NCI-H128 (cell line): ENCODE measurements at regions not wholly inside any gene's neighbourhood (a gene's known extent, or its start where the extent isn't known, plus 50 kb on each side); places are given as distances from the start of the nearest gene placed in this dataset.

Source experiments
- DNase-seq: peaks from one replicate; lab custom pipeline; 2025; ENCODE audit not compliant: unreplicated experiment; lab: John Stamatoyannopoulos, UW

DNA sequence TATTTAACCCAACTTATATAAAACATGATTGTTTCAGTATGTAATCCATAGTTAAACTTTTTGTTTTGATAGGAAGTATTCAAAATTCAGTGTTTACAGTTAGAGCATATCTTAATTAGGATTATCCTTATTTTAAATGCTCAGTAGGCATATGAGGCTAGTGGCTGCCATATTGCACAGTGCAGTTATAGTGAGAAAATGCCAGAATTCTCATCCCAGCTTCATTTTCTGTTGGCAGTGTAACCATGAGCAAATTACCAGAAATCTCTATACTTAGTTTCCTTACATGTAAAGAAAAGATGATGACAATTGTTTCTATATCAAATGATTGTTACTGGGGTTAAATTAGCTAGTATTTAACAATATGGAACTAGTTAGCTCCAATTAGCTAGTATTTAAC, 265.8 kb downstream of the ARAP2 start:
- DNase-seq, result no peak

DNA sequence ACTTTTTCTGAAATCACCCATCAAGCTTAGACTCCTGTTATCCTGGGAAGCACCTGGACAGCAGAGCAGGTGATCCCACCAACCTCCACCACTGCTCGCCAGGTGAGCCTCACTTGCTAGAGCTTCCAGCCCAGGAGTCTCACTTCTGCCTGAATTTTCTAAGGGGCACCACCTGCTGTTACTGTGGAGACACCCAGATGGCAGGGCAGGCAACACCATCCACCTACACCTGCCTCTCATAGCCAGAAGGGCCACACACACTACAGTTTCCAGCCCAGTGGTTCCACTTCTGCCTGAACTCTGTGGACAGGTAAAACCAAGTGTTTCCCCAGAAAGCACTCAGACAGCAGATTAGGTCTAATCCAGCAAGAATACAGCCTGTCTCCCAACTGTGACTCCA, 262.0 kb downstream of the ARAP2 start:
- no peak for DNase-seq

DNA sequence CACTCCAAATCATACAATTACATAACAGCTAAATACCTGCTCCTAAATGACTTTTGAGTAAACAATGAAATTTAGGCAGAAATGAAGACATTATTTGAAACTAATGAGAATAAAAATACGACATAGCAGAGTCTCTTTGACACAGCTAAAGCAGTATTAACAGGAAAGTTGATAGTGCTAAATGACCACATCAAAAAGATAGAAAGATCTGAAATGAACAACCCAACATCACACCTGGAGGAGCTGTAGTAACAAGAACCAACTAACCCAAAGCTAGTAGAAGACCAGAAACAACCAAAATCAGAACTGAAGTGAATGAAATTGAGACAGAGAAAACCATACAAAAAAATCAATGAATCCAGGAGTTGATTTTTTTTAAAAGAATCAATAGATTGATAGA, 257.8 kb downstream of the ARAP2 start:
- no peak for DNase-seq

DNA sequence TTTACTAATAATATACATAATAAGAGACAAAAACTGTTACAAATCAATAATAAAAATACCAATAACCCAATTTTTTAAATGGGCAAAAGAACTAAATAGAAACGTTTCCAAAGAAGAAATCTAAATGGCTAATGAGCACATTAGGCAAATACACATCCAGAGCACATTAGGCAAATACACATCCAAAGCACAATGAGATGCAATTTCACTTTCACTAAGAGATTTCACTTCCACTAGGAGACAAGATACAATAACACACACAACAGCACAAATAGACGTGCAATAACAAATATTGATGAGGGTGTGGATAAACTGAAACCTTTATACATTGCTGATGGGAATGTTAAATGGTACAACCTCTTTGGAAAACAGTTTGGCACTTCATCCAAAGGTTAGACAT, 250.7 kb downstream of the ARAP2 start:
- no peak for DNase-seq

DNA sequence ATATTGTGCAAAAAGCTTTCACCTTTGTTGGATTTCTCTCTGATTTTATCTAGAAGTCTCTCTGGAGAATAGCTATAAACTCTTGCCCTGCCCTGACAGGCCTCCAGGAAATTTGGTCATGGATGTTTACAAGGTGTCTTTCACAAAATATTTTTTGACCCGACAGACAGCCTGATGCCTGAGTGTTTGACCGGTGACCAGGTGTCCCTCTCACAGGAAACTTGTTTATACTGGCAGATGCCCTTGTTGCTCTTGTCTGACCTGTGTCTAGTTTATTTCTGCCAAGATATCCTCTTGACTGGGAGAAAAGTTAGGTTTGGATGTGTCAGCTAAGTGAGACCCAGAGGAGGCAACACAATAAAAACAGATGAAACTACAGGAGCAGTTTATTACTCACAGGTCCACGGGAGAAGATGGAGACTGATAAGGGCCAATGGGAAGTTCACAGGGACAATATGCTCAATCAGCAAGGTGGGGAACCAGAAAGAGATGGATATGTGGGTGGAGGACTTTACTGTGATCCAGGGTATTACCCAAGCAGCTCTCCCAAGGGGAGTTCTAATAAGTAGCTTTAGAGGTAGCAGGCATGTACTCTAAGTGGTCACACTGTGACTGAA, 243.3 kb downstream of the ARAP2 start:
- DNase-seq, result no peak

DNA sequence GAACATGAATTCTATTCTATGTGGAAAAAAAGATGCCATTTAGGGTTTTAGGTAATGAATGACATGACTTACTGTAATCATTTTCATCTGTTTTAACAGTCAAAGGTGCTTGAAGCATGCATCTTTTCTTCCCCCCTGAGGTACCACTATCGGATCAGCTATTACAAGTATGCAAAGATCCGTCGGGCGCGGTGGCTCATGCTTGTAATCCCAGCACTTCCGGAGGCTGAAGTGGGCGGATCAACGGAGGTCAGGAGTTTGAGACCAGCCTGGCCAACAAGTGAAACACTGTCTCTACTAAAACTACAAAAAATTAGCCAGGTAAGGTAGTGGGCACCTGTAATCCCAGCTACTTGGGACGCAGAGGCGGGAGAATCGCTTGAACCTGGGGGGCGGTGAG, 241.3 kb downstream of the ARAP2 start:
- DNase-seq, result no peak

DNA sequence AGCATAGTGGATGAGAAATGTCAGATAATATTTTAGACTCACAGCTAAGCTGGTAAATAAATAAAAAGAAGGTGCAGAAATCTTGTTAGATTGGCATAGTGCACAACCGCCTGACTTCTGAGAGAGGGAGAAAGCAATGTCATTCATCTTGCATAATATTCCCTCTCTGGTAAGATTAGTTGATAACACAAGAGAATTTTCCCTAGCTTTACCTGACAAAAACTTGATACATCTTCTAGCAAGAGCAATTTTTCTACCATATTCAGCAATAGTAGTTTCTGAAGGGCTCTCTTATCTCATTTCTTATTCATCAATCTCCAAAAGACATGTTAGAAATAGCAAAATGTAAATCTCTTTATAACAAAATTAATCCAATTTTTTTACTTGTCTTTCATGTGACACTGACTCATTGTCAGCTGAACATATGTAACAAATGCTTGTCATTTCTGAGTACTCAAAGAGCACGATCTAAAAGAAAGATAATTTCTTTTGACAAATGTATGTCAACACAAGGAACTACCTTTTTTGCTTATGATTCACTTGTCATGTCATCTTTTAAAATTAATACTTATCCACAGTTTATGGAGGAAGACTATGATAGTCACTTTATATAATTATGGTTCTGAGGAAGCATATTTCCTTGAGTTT, 240.0 kb downstream of the ARAP2 start:
- no peak for DNase-seq

DNA sequence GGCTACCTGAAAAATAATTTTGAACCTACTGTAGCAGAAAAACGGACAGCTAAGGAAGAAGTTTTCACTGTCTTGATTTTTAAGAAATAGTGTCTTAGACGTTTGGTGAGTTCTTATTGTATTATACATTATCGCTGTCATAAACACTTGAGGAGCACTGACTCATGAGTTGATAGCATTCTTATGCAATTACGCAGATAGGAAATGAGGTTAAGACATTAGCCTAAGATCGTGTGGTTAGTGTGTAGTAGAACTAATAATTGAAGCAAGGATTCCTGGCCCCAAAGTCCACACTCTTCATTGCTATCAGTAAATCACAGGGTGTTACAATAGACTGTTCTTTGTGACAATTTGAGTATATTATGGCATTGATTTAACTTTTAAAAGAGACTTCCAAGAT, 238.1 kb downstream of the ARAP2 start:
- no peak for DNase-seq

DNA sequence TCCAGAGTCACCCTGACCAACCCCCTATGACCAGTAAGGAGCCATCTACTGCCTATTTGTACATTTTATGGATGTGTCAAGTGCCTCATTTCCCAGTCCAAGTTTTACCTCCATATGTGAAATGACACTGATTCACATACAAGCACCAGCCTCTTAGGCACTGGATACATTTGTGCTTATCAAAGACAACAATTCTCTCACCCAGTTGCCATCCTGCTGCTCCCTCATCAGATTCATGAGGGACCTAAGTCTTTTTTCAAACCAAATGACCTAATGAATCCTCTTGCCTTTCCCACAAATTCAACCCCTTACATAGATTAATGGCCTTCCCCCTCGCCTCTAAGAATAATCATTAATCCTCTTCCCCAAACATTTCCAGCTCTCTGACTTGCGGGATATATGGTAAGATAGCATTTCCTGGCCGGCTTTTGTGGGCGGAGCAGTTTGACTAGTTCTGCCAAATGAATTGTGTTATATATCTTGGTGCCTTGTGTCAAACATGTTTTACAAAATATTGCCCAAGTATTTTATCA, 233.9 kb downstream of the ARAP2 start:
- DNase-seq, result no peak

DNA sequence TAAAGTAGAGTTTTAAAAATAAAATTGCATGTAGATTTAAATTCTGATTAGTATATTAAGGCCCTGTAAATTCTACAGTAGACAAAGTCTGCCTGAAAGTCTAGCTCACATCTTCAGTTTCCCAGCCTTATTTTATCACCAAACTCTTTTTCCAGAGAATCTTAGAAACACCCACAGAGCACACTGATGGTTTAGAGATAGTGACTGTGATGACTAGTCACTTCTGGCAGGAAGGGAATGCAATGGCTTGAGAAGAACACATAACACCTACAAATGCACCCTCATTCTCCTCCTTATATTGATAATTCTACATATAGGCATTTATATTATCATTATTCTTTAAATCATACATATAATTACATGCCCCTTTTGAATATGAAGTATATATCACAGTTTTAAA, 232.9 kb downstream of the ARAP2 start:
- no peak for DNase-seq

DNA sequence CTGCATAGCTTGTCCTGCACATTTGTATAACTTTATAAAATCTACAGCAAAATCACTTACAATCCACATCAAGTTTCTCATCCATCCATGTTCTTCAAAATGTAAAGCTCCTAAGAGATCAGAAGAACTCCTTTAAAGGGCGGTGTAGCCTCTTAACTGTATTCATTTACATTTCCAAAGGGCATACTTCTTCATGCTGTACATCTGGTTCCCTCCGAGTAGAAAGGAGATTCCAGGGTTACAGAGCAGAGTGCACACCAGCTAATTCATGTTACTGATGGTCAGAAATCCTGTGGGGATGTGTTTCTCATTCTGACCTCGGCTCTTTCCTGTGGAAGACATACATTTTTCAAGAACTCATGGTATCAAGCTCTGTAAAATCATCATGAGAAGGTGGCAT, 231.8 kb downstream of the ARAP2 start:
- DNase-seq, result no peak

DNA sequence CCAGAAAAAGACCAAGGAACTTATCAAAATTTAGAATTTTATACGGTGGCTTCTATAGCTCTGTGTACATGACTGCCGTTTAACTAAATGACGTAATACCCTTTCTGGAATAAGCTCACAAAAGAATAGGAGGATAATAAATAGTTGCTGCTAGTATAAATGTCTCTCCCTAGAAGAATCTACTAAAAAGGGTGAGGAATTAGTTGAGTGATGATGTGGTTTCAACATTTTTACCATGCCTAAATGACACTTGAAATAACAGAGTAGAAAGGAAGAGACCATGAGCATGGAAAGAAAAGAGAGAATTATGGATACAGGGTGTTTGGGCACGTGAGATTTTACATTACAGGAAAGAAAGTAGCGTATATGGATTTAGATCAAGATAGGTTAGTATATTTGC, 231.1 kb downstream of the ARAP2 start:
- no peak for DNase-seq
